ENCODE measurements at regions not wholly inside any gene's neighbourhood (a gene's known extent, or its start where the extent isn't known, plus 50 kb on each side); places are given as distances from the start of the nearest gene placed in this dataset.

- Histone ChIP-seq H3K4me1 (ENCODE audit: control insufficient read depth, insufficient read depth, low read length) (no peaks in the 10 kb centered on the region), H3K9ac (ENCODE audit: low read length) (no peak overlapping the region), H3K27me3 (ENCODE audit: control insufficient read depth, insufficient read depth, low read length) (no peaks in the 10 kb centered on the region), H3K27ac (ENCODE audit: low read depth, low read length) (no peak overlapping the region), H3K4me3 (ENCODE audit: low read length) (no peak overlapping the region), H3K36me3 (ENCODE audit: control insufficient read depth, insufficient read depth, low read length) (no peaks in the 10 kb centered on the region)
Measured at GRCh38 chr2:65503746-65504145, 71.3 kb upstream of the SPRED2 start.

- Histone ChIP-seq H3K27ac (ENCODE audit: low read depth, low read length) (no peak overlapping the region), H3K9ac (ENCODE audit: low read length) (no peak overlapping the region), H3K36me3 (ENCODE audit: control insufficient read depth, insufficient read depth, low read length) (no peaks in the 10 kb centered on the region), H3K4me3 (ENCODE audit: low read length) (no peak overlapping the region), H3K4me1 (ENCODE audit: control insufficient read depth, insufficient read depth, low read length) (no peaks in the 10 kb centered on the region), H3K27me3 (ENCODE audit: control insufficient read depth, insufficient read depth, low read length) (no peaks in the 10 kb centered on the region)
Measured at GRCh38 chr2:65501836-65502235, 69.4 kb upstream of the SPRED2 start.

DNA sequence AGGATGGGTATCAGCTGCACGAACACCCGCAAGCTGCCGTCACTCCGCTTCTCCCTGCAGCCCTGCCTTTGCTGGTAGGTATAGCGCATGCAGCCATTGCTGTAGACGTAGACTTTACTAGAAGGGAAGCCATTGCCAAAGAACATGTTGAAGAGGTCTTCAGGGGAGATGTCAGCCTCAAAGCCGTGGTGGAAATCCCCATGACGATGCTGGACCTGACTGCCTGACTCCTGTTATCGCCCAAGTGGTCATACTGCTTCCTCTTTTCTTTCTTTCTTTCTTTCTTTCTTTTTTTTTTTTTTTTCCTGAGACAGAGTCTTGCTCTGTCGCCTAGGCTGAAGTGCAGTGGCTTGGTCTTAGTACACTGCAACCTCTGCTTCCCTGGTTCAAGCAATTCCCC, 68.7 kb upstream of the SPRED2 start:
- Histone ChIP-seq H3K4me1 (ENCODE audit: control insufficient read depth, insufficient read depth, low read length) (no peaks in the 10 kb centered on the region), H3K4me3 (ENCODE audit: low read length) (no peak overlapping the region), H3K27ac (ENCODE audit: low read depth, low read length) (no peak overlapping the region), H3K36me3 (ENCODE audit: control insufficient read depth, insufficient read depth, low read length) (no peaks in the 10 kb centered on the region), H3K27me3 (ENCODE audit: control insufficient read depth, insufficient read depth, low read length) (no peaks in the 10 kb centered on the region), H3K9ac (ENCODE audit: low read length) (no peak overlapping the region)

DNA sequence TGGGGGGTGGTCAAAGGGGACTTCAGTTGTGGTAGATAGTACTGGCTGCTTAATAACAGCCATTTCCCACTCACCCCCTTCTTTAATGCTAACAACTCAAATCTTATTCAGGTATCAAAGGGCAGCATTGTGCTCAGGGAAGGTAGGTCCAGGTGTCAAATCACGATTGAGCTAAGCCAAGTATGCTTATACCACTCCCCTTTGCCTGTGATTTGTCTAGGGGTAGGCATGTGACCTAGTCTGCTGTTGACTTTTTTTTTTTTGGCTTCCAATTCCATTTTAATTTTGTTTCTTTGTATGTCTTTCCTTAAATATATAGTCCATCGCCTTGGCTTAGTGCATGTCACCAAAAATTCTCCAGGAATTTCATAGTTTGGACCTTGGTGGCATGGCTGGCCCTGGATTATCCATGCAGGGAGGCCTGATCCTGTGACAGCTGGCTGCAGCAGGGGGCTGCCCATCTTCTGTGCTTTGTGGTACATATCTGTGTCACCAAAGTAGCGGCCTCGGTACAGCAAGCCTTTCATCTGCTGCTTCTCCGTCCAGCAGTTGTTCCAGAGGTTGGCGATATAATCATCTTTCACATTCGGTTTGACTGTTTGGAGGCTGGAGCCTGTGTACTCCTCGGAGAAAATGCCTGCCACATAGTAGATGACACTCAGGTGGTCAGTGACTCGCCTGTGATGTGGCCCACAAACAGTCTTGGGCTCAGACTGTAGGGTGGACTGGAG, 68.1 kb upstream of the SPRED2 start:
- H3K27me3 ChIP-seq (ENCODE audit: control insufficient read depth, insufficient read depth, low read length): no peaks in the 10 kb centered on the region
- H3K36me3 ChIP-seq (ENCODE audit: control insufficient read depth, insufficient read depth, low read length): no peaks in the 10 kb centered on the region

GRCh38 chr2:65499216-65499615, 66.8 kb upstream of the SPRED2 start:
- Histone ChIP-seq H3K36me3 (ENCODE audit: control insufficient read depth, insufficient read depth, low read length) (no peaks in the 10 kb centered on the region), H3K27ac (ENCODE audit: low read depth, low read length) (no peak overlapping the region), H3K27me3 (ENCODE audit: control insufficient read depth, insufficient read depth, low read length) (no peaks in the 10 kb centered on the region), H3K9ac (ENCODE audit: low read length) (no peak overlapping the region), H3K4me1 (ENCODE audit: control insufficient read depth, insufficient read depth, low read length) (no peaks in the 10 kb centered on the region), H3K4me3 (ENCODE audit: low read length) (no peak overlapping the region)

More for the DNA sequence above, 68.1 kb upstream of the SPRED2 start:
- no peaks in the 10 kb centered on the region for H3K4me1 ChIP-seq (ENCODE audit: control insufficient read depth, insufficient read depth, low read length)
- no peak overlapping the region for H3K4me3 ChIP-seq (ENCODE audit: low read length)
- H3K27ac ChIP-seq (ENCODE audit: low read depth, low read length): no peak overlapping the region
- no peak overlapping the region for H3K9ac ChIP-seq (ENCODE audit: low read length)

- Histone ChIP-seq H3K4me1 (ENCODE audit: control insufficient read depth, insufficient read depth, low read length) (no peaks in the 10 kb centered on the region), H3K9ac (ENCODE audit: low read length) (no peak overlapping the region), H3K27me3 (ENCODE audit: control insufficient read depth, insufficient read depth, low read length) (no peaks in the 10 kb centered on the region), H3K4me3 (ENCODE audit: low read length) (no peak overlapping the region), H3K36me3 (ENCODE audit: control insufficient read depth, insufficient read depth, low read length) (no peaks in the 10 kb centered on the region), H3K27ac (ENCODE audit: low read depth, low read length) (no peak overlapping the region)
Measured at GRCh38 chr2:65498396-65498795, 66.0 kb upstream of the SPRED2 start.

GRCh38 chr2:65495251-65495877, 63.0 kb upstream of the SPRED2 start:
- Histone ChIP-seq H3K27ac (ENCODE audit: low read depth, low read length) (no peak overlapping the region), H3K36me3 (ENCODE audit: control insufficient read depth, insufficient read depth, low read length) (no peaks in the 10 kb centered on the region), H3K9ac (ENCODE audit: low read length) (no peak overlapping the region)

DNA sequence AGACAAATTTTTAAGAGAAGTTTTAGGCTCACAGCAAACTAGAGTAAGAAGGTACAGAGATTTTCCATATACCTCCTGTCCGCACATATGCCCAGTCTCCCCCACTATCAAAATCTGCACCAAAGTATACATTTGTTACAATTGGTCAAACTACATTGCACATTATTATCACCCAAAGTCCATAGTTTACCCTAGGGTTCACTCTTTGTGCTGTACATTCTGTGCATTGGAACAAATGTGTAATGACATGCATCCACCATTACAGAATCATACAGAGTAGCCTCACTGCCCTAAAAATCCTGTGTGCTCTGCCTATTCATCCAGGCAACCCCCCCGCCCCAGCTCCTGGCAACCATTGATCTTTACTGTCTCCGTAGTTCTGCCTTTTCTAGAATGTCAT, 61.7 kb upstream of the SPRED2 start:
- Histone ChIP-seq H3K27ac (ENCODE audit: low read depth, low read length) (no peak overlapping the region), H3K9ac (ENCODE audit: low read length) (no peak overlapping the region), H3K27me3 (ENCODE audit: control insufficient read depth, insufficient read depth, low read length) (no peaks in the 10 kb centered on the region), H3K36me3 (ENCODE audit: control insufficient read depth, insufficient read depth, low read length) (no peaks in the 10 kb centered on the region), H3K4me3 (ENCODE audit: low read length) (no peak overlapping the region), H3K4me1 (ENCODE audit: control insufficient read depth, insufficient read depth, low read length) (no peaks in the 10 kb centered on the region)

More at GRCh38 chr2:65495251-65495877, 63.0 kb upstream of the SPRED2 start:
- H3K27me3 ChIP-seq (ENCODE audit: control insufficient read depth, insufficient read depth, low read length): no peaks in the 10 kb centered on the region
- H3K4me1 ChIP-seq (ENCODE audit: control insufficient read depth, insufficient read depth, low read length): no peaks in the 10 kb centered on the region
- no peak overlapping the region for H3K4me3 ChIP-seq (ENCODE audit: low read length)

DNA sequence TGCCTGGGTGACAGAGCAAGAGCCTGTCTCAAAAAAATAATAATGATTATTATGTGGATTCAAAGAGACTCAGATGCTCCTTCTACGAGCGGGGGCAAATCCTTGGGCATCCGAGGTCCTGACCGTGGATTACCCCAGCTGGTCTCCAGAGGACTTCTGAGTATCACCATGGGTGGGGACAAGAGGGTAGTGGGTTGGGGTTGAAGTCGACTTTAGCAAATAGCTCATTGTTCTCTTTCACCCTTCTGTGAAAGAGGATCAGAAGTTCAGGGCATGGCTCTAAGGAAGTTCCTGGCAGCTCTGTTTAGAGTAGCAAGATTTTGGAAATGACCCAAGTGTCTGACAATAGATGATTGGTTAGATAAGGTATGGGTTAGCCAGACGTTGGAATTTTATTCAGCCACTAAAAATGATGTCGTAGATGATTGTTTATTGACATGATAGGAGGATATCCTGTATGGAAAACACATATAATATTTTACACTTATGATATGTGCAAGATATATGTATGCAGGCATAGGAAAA, 59.0 kb upstream of the SPRED2 start:
- Histone ChIP-seq H3K9ac (ENCODE audit: low read length) (no peak overlapping the region), H3K27ac (ENCODE audit: low read depth, low read length) (no peak overlapping the region), H3K4me1 (ENCODE audit: control insufficient read depth, insufficient read depth, low read length) (no peaks in the 10 kb centered on the region), H3K4me3 (ENCODE audit: low read length) (no peak overlapping the region), H3K36me3 (ENCODE audit: control insufficient read depth, insufficient read depth, low read length) (no peaks in the 10 kb centered on the region), H3K27me3 (ENCODE audit: control insufficient read depth, insufficient read depth, low read length) (no peaks in the 10 kb centered on the region)

GRCh38 chr2:65490222-65490621, 57.8 kb upstream of the SPRED2 start:
- Histone ChIP-seq H3K36me3 (ENCODE audit: control insufficient read depth, insufficient read depth, low read length) (no peaks in the 10 kb centered on the region), H3K9ac (ENCODE audit: low read length) (no peak overlapping the region), H3K27ac (ENCODE audit: low read depth, low read length) (no peak overlapping the region), H3K4me3 (ENCODE audit: low read length) (no peak overlapping the region), H3K4me1 (ENCODE audit: control insufficient read depth, insufficient read depth, low read length) (no peaks in the 10 kb centered on the region), H3K27me3 (ENCODE audit: control insufficient read depth, insufficient read depth, low read length) (no peaks in the 10 kb centered on the region)

DNA sequence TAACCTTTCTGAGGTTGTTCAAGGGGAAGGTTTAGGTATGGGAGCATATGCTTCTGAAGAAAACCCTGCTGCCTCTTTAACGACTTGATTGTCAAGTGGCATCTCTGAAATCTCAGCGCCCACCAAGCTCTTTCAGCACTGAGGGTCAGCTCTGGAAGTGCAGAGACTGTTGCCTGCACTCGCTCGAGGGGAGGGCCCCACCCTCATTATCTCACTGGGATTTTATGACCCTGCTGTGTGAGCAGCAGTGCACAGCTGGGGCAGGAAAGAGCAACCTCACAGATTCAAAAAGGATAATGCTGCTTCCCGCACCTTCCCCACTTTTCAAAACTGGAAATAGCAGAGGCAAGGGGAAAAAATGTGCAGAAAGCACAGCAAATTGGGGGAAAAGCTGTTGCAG, 56.9 kb upstream of the SPRED2 start:
- Histone ChIP-seq H3K27ac (ENCODE audit: low read depth, low read length) (no peak overlapping the region), H3K36me3 (ENCODE audit: control insufficient read depth, insufficient read depth, low read length) (no peaks in the 10 kb centered on the region), H3K4me3 (ENCODE audit: low read length) (no peak overlapping the region), H3K4me1 (ENCODE audit: control insufficient read depth, insufficient read depth, low read length) (no peaks in the 10 kb centered on the region), H3K9ac (ENCODE audit: low read length) (no peak overlapping the region), H3K27me3 (ENCODE audit: control insufficient read depth, insufficient read depth, low read length) (no peaks in the 10 kb centered on the region)

DNA sequence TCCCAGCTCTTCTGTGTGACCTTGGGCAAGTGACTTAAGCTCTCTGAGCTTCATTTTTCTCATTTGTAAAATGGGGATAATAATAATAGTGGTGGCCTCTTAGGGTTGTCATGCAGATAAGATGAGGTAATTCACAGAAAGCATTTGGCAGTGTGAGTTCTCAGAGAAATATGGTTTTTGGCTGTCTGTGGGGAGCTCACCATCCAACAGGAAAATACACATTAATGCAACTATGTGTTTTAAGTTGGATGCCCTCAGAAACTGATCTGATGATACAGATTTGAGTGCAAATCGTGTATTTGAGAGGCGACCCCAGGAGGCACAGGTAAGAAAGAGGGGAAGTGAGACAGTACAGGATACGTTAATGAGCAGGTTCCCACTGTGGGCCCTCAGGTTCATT, 56.1 kb upstream of the SPRED2 start:
- no peaks in the 10 kb centered on the region for H3K4me1 ChIP-seq (ENCODE audit: control insufficient read depth, insufficient read depth, low read length)
- H3K36me3 ChIP-seq (ENCODE audit: control insufficient read depth, insufficient read depth, low read length): no peaks in the 10 kb centered on the region
- H3K9ac ChIP-seq (ENCODE audit: low read length): no peak overlapping the region
- H3K4me3 ChIP-seq (ENCODE audit: low read length): no peak overlapping the region
- H3K27me3 ChIP-seq (ENCODE audit: control insufficient read depth, insufficient read depth, low read length): no peaks in the 10 kb centered on the region
- no peak overlapping the region for H3K27ac ChIP-seq (ENCODE audit: low read depth, low read length)

GRCh38 chr2:65487404-65487803, 55.0 kb upstream of the SPRED2 start:
- Histone ChIP-seq H3K4me1 (ENCODE audit: control insufficient read depth, insufficient read depth, low read length) (no peaks in the 10 kb centered on the region), H3K27ac (ENCODE audit: low read depth, low read length) (no peak overlapping the region), H3K36me3 (ENCODE audit: control insufficient read depth, insufficient read depth, low read length) (no peaks in the 10 kb centered on the region), H3K9ac (ENCODE audit: low read length) (no peak overlapping the region), H3K4me3 (ENCODE audit: low read length) (no peak overlapping the region), H3K27me3 (ENCODE audit: control insufficient read depth, insufficient read depth, low read length) (no peaks in the 10 kb centered on the region)
